GM19455 (cell line): ENCODE measurements at regions not wholly inside any gene's neighbourhood (a gene's known extent, or its start where the extent isn't known, plus 50 kb on each side); places are given as distances from the start of the nearest gene placed in this dataset.

Experiments
- ATAC-seq: cut with Tn5 transposase; IDR thresholded peaks from one replicate; pipeline ENCODE4 v1.9.1; 2021; ENCODE audit not compliant: unreplicated experiment

DNA sequence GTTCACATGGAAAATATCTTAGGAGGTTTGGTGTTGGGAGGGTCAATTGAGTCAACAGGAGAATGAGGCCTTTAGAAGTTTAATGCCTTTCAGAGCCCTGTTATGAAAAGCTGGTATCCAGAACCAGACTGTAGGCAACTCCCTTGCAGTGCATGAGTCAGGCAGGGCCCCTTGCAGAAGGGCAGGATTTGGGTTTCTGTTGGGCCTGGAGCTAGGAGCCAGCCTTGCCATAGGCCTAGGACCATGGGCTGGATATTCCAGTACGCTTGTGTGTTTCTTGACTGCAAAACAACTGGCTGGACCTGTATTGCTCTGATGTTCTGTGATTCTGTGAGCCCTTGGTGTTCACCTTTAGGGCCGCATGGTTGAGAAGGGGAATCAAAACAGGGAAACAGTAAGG is 121.8 kb upstream of the ADRA1D start:
- no peak for ATAC-seq

DNA sequence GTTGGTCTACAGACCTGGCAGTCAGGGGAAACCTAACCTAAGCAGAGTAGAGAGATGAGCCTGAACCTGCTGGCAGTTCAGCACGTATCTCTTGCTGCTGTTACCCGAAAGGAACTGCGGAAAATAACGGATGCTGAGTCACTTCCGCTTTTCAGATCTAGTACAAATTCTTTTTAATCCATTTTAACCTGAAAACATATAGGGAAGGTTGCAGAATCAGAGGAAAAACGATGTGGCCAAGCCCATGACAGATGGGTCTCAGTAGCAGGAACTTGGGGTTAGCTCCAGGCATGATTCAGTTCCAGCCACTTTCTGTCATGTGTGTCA is 120.7 kb upstream of the ADRA1D start:
- no peak for ATAC-seq

DNA sequence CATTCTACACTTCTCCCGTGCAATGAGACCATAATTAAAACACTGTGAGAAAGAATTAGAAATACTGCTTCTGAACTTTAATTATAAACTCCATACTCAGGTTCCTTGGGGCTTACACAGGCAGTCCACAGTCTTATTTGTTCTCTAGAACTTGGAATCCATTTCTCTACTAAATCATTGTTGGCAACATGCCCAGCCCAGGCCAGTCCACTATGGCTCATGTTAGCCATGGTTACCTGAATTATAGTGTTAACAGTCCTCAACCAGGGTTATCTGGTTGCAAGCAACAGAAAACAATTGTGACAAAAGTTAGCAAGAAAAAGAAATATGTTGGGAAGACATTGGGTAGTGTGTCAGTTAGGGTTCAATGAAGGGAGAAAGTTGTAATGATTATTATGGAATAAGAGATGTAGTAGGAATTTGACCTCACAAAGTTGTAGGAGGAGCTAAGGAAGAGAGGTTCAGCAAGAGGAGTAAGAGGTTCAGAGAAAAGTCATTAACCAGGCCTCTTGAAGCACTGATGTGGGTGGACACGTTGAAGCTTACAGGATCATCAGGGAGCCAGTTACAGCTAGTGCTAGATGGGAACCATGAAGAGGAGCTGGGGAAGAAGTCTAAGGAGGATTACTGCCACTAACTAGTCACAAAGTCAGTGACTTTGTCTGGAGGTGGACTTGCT is 120.2 kb upstream of the ADRA1D start:
- ATAC-seq = no peak

DNA sequence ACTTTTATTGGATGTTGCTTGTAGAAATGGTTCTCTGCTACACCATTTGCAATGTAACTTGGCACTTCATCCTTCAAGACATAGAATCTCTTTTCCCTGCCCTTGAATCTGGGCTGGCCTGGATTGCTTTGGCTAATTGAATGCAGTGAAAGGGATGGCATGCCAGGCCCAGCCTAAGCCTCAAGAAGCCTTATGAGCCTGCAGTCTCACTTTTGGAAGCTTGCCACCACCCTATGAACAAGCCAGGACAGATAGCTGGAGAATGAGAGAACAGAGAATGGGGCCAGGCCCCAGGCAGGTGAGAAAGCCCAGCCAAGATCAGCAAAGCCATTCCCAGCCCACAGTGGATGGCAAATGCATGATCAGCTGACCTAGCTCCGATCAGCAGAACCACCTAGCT is 117.0 kb upstream of the ADRA1D start:
- no peak for ATAC-seq

DNA sequence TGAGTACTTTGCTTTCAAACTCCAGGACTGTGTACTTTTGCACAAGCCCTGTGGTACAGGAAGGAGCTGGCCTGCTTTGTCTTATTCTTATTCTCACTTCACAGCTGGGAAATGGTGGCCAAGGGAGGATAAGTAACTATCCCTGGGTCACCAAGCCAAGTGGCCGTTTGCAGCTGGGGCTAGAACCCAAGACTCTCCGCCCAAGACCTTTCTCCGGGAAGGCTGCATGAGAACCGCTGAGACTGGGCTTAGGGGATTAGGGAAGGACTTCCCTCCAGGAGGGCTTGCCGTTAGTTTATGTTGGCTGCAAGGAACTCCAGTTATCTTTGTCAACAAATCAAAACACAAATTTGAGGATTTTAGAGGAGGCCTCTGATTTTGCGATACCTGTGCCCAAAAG is 109.5 kb upstream of the ADRA1D start:
- no peak for ATAC-seq

DNA sequence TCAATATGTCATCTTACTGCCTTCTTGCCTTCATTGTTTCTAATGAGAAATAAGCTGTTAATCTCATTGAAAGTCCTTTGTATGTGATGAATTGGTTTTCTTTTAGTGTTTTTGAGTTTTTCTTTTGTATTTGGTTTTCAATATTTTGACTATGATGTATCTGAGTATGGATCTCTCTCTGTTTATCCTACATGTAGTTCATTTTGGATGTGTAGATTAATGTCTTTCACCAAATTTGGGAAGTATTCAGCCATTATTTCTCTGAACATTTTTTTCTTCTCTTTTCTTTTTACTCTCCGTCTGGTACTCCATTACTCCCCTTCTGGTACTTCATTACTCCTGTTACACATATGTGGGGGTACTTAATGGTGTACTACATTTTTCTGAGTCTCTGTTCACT is 103.3 kb upstream of the ADRA1D start:
- ATAC-seq = no peak

DNA sequence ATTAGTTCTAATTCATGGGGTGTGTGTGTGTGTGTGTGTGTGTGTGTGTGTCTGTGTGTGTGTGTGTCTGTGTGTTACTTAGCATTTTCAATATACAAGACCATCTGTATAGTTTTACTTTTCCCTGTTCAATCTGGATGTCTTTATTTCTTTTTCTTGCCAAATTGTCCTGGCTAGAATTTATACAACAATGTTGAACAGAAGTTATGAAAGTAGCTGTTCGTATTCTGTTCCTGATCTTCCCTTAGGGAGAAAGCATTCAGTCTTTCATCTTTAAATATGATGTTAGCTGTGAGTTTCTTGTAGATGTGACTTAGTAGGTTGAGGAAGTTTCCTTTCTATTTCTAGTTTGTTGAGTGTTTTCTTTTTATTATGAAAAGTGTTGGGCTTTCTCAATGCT is 101.0 kb upstream of the ADRA1D start:
- ATAC-seq = no peak

DNA sequence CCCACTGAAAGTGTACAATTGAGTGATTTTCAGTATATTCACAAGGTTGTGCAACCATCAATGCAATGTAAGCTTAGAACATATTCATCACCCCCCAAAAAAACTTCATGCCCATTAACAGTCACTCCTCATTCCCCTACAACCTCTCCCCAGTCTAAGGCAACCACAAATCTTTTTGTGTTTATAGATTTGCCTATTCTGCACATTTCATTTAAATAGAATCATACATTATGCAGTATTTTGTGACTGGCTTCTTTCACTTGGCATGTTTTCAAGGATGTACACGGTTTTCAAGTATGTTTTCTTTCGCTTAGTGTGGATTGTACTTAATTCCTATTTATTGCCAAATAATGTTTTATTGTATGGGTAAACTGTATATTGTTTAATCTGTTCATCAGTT is 95.6 kb upstream of the ADRA1D start:
- no peak for ATAC-seq

DNA sequence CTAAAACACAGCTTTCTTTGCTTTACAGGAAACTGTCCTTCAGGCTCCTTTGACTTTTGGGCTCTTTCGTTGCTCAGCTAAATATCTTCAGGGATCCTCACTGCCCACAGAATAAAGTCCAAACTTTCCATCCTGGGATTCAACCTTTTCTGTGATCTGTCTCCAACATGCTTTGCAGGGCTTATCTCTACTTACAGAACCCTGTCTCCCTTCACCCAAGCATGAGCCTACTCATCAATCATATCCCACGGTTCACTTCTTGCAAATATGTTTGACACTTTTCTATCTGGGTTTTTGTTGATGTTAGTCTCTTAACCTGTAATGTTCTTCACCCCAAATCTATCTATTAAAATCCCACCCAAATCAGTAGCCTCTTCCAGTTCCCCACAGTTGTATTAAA is 93.5 kb upstream of the ADRA1D start:
- no peak for ATAC-seq

DNA sequence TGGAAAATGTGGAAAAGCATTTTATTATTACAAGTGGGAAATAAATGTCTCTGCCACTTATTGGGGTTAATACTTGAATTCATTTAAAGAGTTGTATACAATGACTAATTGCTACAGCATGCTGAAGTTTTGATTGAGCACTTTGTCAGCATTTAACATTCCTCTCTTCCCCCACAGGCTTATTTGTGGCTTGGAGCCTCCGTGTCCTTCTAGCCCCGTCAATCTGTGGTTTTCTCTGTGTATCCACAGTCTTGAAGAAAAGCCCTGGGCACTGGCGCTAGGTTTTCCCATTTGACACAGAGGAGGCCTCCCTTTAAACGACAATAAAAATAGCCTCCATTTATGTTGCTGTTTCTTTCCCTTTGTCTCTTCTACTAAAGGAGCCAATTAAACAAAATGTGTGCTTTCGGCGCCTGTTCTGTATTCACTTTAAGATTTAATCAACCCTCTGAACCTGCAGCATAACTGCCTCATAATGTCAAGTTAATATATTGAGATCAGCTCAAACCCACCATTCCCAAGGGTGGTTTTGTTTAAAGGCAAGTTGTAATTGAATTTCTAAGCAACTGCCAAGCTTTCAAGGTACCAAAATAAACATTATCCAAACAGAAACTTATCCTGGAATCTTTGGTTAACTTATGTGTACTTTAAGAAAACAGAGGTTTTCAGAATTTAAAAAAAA is 92.9 kb upstream of the ADRA1D start:
- no peak for ATAC-seq

DNA sequence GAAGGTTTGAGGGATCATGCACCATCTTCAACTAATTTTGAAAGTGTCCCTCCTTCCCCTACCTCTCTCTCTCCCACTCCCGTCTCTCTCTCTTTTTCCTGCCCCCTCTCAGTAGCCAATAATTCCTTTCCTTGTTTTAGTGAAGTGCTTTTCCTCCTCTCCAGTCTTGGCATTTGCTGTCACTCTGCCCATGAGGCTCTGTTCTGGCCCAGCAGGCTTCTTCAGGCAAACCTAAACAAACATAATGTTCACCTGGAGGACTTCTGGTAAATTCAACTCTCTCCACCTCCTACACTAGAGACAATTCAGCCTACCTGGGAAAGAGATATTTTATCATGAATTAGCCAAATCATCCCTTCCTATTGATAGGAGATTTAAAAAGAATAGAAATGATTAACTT is 86.6 kb upstream of the ADRA1D start:
- no peak for ATAC-seq

DNA sequence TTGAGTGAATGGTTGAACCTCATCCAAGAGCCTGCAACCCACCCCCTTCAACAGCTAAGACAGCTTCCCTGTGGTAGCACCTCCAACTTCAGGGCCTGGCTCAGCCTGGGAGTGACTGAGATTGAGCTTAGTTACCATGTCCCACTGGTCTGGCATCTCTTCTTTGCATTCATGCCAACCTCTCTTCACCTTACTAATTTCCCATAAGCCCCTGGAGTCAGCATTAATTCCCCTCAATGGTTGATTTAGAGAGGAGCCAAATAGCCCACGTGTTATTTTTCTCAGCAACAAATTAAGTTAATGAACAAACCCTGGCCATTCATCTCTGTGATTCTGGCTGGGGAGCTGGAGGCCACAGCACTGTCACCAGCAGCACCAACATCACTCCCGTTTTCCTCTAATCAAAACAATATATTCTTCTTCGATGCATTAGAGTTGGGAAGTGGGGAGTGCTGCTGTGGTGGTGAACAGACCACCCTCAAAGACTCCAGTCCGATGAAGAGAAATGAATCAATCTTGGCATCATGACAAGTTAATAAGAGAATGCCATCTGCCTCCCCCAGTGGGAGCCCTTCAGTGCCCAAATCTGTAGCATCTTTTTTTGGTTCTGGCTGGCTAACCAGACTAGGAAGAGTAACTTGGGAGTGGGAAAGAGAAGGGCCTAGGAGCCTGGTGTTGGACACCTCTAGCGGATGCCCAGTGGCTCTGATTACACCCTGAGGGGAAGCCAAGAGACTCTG is 83.2 kb upstream of the ADRA1D start:
- ATAC-seq = no peak

DNA sequence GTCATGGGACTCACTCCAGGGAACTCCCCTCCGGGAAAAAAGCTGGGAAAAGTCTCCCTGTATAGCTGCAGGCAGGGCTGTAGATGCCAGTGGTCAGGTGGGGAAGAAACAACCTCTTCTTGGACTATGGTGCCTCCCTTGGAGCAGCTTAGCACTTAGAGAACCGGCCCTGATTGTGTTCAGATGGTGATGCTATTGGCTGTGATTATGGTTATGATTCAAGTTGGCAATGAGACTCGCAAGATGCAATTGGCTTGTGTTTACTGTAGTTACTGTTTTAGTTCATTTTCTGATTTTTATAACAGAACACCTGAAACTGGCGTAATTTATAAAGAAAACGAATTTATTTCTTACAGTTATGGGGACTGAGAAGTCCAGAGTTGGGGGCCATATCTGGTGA is 80.9 kb upstream of the ADRA1D start:
- no peak for ATAC-seq

DNA sequence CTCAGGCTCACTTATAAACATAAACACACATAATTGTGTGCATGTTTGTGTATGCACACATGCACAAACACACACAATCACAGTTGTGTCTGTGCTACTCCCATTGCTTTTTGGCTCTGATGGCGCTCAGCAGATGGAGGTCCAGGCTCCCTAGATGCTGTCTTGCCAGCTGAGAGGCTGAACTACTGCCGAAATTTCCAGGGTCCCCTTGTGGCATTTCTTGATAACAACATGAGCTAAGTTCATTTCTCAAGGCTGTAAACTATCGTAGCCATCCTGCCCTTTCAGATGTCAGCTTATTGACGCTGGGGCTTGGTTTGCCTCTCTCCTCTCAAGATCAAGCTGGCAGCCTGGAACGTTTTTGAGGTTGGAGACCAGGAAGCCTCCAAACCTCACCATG is 80.1 kb upstream of the ADRA1D start:
- no peak for ATAC-seq

DNA sequence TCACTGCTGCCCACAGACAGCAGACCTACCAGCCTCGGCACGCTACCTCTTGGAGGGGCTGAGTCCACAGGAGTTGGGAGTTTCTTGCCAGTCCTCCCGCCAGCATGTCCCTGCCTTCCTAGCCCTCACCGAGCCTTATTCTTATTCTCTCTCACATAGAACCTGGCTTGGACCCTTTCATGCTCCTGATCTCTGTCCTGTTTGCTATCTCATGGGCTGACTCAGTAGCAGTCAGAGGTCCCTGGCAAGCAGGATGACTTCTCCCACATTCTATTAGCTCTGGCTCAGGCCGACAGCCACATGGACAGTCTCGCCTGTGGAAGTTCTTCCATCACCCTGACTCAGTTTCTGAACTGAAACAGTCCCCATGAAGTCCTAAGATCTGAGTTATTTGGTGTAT is 79.5 kb upstream of the ADRA1D start:
- no peak for ATAC-seq

DNA sequence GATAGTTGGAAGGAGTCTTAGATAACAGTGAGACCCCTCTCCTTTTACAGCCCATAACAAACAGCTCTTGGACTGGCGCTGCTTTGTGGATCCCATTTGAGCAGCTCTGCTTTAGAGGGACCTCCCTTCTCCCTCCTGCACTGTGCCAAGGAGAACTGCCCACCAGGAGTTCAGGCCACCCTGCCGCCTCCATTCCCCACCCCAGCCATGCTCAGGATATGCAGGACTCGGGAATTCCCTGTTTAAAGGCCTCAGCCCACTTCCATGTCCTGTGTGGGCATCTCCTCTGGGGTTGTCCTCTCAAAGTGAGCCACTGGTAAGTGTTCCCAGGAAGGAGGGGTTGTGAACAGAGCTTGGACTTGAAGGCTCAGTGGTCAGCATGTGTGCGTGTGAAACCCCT is 78.9 kb upstream of the ADRA1D start:
- ATAC-seq = no peak

DNA sequence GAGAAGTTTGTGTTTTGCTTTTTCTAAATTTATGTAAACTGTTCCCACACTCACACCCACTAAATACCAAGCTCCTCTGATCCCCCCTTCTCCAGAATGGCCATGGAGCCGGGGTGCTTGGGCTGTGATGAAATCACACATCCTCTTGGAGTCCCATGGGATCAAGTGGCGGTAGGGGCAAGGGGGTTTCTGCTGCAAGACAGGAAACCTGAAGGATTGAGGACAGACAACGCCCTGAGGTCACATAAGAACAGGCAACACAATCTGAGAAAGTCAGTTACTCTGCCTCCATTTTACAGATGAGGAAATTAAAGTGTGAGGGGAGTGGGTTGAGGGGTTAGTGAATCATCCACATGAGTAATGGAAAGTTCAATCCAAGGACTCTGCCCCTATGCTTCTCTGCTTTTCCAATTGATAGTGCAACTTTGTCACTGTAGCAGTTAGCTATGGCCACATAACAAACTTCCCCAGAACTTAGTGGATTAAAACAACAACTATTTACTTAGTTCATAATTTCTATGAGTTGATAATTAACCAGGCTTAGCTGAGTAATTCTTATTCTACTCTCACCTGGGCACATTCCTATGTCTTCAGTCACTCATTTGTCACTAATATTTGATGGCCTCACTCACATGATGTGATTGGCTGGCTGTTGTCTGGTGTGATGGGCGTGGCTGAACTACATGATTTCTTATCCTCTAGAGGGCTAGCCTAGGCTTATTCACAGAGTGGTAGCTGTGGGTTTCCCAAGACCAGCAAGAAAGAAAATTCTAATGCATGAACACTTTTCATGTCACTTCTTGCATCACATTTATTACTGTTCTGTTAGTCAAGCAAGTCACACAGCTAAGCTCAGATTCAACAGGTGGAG is 77.3 kb upstream of the ADRA1D start:
- no peak for ATAC-seq

DNA sequence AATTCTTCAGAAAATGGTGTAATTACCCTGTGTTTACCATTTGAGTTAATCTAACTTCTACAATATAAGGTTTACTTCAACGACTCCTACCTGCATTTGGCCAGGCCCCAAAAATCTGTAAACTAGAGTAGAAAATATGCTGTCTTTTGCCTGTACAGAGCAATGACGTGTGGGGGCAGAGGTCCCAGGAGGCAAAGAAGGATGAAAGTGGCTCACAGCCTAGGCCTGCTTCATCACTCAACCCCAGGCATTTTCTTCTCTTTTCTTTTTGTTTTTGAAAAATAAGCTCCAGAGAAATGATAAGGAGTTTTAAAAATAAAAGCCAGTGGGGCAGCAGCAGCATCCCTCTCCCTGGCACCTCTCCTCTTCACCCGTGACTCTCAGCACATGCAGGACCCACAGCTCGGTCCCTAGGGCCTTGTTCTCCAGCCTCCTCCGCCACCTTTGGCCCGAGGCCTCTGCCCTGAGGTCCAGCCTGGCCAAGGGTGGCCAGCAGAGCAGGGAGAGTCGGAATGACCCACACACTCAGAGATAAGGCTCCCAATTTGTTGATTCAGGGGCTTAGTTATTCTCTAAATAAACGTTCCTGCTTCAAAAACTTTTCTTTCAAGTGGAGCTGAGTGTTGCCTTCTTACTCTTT is 76.6 kb upstream of the ADRA1D start:
- ATAC-seq = no peak

DNA sequence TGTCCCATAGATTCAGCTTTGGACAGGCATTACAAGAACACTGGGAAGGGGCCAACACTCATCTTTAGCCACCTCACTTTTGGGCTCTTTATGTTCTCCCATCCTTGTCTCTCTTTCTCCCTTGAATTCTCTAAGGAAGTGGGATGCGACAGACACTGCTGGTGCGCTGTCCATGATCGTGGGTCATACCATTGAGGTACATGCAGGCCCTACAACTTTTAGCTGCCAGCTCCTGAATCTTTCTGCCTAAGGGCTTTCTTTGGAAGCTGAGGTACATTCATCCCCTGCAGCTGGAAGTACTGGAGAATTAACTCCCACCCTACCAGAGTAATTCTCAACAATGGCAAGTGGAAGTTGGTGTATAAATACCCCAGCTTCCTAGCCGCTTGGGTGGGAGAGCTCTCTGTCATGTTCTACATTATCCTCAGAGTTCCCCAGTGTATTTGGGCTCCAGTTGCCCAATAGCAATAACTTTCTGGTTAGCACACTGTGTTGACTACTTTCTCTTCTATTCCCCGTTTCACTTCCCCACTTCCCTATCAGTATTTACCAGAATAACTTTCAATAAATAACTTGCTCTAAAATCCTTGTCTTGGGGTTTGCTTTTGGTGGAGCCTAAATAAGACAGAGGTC is 75.6 kb upstream of the ADRA1D start:
- no peak for ATAC-seq

DNA sequence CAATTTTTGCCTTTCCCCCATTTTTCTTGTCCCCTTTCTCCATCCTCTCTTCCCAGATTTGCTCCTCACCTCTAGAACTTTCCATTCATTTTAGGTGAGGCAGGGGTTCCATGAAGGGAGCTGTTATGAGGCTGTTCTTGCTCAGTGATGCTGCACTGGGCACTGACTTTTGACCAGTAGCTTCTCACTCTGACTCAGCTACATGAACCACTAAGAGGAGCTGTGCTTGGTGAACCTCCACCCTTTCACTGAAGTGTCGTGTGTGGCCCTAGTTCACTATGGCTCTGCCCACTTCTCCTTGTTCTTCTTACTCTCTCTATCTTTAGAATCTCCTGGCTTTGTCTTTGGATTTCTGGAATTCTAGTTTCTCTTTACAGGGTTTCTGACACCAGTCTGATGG is 73.4 kb upstream of the ADRA1D start:
- no peak for ATAC-seq

DNA sequence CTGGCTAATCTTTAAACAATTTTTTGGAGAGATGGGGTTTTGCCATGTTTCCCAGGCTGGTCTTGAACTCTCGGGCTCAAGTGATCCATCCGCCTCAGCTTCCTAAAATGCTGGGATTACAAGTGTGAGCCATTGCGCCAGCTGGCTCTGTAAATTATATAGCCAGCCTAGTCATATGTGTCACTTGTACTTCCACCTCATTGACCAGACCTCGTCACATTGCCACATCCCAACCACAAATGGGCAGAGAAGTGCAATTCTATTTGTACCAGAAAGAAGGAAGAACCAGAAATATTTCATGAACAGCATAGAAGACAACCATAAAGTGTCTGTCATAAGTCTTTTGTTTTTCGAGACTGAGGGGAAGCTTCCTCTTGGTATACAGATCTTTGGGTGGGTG is 71.2 kb upstream of the ADRA1D start:
- no peak for ATAC-seq
